M059J (cell line): ENCODE measurements at regions not wholly inside any gene's neighbourhood (a gene's known extent, or its start where the extent isn't known, plus 50 kb on each side); places are given as distances from the start of the nearest gene placed in this dataset.

Experiments
- DNase-seq: peaks from one replicate; pipeline ENCODE4 v3.0.0-alpha.2; 2012; ENCODE audit warnings: low read depth

DNA sequence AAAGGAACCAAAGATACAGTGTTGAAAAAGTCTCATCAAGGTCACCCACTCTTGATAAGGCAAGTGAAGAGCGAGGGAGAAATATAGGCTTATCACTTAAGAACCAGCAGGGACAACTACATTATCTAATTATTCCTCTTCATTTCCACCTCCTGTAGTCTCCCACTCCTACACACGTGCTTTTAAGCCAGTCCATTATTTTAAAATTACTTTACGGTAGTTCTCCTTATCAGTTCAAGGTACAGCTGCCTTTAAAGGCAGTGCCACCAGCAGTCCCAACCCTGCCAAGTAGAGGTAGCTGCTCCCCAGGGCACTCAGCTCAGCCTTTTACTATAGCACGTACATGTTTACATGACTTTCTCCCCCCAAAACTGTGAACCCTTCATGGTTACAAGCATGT lies 161.5 kb upstream of the BLID start:
- no peak for DNase-seq

DNA sequence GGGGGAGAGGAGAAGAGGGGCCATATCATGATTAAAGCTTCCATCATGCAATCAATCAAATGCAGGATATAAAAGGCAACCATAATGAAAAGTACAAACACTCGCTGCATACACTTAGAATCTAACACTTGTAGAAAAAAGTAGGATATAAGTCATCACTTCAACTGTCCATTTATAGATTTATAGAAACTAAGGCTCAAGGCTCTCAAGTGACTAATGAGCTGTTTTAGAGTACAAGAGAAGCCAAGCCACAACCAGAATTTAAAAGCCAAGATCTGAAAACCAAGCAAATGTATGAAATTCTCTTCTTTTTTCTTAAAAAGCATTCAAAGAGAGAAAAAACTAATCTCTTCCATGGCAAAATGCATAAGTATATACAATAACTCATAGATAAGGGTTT lies 160.2 kb upstream of the BLID start:
- DNase-seq = no peak

DNA sequence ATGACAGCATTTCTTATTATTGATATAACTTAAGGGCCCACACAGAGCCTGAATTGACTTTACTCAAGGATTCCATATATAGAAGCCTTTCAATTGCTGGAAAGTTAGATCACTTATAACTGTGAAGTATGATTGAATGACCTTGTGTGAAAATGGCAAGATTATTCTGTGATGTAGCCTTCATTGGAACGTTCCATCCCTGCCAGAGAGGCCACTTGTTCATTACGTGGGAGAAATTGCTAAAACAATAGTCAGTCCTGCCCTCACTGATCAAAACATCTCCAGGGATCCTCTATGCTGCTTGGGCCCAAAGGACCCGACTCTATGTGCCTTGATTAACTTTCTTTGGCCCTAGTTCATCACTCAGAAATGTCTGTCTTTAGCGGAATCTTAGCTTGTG lies 159.5 kb upstream of the BLID start:
- no peak for DNase-seq

DNA sequence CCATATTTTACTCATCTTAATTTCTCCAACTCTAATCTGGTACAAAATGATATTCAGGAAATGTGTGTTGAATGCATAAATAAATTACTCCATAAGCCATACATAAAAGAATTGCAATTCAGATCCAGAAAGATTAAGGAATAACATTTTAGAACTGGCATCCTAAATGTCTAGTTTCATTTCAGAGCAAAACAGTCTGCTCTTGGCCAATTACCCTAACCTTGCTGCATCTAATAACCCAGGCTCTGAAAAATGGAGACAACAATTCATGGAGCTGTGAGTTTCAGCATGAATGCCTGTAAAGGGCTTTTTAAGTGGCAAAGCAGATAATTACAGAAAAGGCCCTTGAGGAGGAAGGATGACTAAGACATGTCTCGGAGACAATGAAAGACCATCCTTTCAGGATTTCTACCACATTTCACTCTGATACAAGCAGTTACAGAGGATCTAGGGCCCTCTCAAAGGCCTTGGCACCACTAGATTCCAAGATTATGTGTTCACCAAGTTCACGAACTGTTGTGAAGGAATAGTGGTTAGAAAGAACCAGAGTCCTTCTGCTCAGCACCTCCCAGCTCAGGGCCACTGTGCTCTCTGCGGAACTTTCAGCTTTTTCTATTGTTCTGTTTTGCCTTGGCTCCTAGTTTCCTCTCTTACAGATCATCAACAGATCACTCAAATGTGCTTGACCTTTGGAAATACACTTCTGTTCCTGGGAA lies 157.6 kb upstream of the BLID start:
- DNase-seq = peak; percentile 18

DNA sequence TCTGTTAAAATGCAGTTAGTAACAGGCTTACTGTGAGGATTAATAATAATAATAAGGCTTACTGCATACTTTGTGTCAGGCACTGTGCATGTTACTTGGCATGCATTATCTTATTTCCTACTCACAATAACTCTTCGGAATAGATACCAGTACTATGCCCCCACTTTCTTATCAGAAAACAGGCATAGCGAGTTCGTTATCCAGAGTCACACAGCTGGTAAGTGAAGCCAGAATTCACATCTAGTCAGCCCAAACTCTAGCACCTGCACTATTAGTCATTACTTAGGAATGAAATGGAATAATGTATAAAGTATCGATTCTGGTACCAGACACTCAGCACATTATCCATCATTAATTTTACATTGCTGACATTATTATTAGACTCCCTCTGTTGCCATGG lies 155.7 kb upstream of the BLID start:
- no peak for DNase-seq

DNA sequence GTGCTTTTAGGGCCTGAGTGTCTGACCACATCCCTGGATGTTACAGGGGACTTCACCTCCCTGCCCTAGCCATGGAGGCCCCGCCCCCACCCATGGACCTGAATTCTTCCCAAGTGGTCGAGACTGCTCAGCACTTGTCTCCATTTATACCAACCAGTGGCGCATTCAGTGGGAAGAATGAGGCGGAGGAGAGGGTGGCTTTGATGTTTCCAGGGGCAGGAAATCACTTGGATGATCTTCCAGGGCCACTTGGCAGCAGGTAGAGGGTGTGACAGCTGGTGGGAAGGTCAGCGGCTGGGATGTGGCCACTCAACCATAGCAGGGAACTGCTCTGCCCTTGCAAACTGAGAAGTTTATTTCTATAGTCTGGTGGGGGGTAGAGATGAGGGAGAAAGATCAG lies 155.1 kb upstream of the BLID start:
- no peak for DNase-seq

DNA sequence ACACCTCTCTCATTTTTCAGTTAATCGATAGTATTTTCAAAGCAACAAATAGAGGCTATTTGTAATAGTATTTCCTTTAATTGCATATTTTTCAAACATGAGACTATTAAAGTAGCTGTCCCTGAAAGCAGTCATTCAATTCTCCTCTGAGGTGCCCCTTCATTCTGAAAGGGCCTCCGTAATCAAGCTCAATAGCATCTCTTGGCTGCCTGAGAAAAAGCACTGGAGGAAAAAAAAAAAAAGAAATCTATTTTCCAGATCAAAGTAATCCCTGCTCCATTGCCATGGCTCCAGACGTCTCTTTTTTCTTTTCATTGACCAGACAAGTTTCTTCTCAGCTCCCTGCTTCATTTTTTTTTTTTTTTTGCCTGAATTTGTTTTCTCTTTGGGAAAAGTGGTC lies 154.5 kb upstream of the BLID start:
- no peak for DNase-seq

DNA sequence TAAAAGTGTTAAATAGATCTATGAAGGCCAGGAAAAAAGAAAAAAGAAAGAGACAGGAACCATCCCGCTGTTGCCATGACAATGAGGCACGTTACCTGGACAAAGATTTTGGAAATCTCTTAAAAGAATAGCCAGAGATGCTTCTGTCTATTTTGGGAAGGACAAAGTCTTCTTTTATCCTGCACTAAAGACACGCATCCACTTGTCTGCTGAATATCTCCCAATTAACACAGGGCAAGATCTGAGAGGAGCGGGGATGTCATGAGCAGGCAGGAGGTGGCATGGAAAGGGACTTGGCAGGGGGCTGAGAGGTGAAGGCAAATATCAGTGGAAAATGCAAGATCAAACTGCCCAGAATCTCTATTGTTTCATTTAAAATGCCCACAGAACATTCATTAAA lies 153.8 kb upstream of the BLID start:
- no peak for DNase-seq

DNA sequence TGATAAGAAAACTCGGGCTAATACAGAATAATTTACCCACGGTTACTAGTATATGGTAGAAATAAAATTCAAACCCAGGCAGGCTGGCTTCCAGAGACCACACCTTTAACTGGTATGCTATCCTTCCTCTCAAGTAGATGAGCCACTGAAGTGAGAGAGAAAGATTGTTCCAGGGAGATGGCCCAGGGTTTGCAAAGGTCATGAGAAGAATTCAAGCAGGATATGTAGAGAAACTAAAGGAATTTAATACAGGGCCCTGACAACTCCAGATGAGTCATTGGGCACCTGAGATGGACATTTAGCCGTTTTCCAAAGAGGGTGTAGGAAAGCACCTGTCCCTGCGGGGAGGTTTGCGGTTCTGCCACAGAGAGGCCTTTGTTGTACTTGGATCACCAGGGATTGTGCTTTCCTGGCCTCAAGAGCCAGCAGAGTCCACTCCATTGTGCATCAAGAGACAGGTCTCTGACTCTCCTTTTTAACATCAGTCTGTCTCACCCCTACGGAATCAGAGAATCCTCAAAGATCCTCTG lies 152.7 kb upstream of the BLID start:
- peak; percentile 18 for DNase-seq

DNA sequence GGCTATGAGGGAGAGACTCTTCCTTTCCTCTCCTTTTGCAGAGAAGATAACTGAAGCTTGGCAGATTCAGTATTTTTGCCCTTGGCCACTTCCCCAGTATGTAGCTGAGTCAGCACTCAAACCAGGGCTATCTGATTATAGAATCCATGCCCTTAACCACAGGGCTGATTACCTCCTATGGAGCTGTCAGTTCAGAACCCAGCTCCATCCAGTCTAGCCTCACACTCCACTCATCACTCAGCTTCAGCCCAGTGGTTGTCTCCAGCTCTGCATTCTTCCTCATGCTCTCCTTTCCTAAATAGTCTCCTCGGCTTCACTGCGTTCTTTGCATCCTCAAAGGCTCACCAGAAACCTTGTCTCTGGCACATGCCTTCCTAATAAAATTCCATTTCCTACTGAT lies 151.6 kb upstream of the BLID start:
- peak; percentile 85 for DNase-seq

DNA sequence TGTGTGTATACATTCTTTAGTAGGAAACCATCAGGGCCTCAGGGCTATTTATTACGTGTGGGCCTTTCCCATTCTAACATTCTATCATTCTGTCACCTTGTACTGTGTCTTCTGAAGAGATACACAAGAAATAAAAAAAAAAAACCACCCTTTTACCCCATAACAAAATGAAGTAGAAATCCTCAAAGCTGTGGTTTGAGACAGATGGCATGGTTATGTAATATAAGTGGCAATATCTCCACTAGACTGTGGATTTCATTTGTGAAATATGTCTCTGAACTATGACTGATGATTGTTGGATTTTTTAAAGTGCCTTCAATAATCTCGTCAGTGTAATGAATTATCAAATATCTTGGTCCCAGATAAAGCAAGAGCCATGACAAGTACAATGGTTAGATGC lies 150.0 kb upstream of the BLID start:
- no peak for DNase-seq

DNA sequence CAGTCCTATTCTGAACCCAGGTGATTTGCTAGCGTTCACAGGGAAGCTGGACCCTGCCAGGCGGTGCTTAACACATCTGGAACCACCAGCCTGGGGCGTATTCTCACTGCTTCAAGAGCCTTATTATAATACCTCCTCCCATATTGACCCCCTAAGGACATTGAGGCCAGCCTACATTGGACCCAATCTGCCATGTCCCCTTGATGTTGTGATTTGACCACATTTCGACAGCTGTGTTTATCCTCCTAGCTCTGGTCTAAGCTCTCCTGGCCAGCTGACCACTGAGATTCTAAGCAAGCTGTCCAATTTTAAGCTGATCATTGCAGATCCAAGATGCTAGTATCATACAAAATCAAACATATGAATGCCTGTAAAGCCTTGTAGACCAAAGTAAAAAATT lies 148.1 kb upstream of the BLID start:
- DNase-seq = no peak

DNA sequence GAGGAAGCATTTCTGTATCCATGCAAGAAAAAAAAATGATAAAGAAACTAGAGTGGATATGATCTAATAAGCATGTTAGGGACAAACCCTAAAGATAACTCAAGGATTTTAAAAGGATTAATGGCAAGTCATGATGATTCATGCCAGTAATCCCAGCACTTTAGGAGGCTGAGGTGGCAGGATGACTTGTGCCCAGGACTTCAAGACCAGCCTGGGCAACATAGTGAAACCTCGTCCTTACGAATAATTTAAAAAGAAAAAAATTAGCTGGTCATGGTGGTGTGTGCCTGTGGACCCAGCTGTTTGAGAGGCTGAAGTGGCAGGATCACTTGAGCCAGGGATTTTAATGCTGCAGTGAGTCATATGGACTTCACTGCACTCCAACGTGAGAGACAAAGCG lies 145.5 kb upstream of the BLID start:
- DNase-seq = peak; percentile 79

DNA sequence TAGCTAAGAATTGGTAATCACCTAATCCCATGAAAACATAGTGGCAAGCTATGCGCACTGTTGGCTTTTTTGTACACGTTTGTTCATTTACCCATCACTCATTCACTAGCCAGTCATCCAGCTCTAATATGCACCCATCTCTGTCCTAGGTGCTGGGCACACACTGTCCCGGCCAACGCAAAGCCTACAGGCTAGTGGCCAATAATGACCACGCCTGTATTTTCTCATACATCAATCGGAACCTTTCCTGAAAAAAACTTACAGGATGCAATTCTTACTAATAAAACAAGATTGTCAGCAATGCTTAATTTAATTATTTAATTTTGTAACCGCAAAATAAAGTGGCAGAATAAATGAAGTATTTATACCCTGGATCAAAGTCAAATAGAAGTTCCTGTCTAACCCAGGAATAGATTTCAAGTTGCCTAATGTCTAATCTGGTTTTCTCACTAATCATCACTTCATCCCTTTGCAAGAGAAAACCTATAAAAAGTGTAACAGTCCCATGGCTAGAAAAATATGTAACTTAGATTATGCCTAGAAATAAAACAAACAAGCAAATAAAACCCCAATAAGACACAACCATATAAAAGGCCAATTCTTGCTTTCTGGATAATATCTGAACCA lies 143.3 kb upstream of the BLID start:
- DNase-seq = no peak

DNA sequence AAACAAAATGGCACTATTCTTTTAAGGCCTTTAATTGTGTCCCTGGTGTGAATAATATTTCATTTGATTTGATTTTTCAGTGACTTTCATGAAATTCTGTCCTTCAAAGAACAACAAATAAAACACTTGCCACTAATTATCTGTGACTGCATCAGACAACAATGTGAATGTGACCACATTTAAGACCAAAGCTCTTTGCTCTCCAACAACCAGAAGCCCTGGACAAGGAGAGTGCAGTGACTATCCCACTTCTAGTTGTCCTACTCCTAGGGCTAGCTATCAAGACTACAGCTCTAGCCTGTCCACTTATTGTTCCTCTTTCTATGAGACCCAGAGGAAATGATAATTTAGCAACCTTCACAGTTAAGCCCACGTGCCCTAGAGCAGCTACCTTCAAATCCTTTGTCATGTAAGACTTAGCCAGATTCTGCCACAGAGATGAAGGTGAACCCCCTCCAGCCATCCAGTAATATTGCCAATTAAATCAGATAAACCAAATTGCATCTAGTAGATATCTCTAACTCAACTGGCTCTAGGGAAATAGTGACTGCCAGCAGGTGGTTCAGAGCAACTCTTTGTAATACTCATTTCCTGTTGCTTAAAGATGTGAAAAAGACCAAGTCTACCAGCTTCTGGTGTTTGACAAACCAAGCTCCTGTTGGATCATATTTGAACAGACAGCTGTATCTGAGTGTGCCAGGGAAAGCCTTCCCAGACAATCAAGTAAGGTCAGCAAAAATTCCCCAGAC lies 142.6 kb upstream of the BLID start:
- peak; percentile 61 for DNase-seq

DNA sequence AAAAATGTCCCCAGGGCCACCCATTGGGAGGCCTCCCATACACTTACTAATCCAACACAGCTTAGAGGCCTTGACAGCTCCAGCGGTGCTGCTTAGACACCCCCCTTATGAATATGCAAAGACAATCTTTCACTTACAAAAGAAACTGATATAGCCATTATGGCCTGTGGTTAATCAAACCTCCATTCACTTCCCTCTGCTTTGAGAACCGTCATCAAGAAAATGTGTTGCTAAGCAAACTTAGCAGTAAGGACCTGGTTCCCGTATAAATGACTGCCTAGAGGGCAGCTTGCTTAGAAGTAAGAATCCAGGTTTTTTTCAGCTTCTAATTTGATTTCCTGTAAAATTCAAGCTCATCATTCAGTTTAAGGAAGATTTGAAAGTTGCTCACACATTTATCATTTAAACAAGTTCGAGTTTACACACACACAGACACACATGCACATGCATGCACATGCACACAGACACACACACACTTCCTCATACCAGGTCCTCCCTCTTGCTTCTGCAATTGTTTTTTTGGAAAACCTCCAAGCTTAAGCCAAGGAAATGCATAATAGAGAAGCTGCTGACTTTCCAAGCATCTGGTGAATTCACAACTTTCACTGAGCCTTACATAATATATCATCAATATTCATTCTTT lies 137.7 kb upstream of the BLID start:
- DNase-seq = no peak

DNA sequence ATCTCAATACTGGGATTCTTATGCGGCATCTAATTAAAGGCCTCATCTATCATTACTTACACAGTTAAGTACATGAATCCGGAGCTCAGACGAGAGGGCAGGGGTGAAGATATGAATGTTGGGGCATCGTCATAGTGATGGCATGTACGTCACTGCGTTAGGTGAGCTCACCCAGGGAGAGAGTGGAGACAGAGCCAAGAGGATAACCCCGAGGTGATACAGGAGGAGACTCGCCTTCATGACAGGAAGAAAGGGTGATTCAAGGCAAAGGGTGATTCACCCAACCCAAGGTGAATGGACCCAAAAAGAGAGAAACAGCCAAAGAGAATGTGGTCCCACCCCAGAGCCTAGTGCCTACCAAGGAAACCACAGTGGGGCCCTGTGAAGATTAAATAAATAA lies 132.9 kb upstream of the BLID start:
- DNase-seq = peak; percentile 85

DNA sequence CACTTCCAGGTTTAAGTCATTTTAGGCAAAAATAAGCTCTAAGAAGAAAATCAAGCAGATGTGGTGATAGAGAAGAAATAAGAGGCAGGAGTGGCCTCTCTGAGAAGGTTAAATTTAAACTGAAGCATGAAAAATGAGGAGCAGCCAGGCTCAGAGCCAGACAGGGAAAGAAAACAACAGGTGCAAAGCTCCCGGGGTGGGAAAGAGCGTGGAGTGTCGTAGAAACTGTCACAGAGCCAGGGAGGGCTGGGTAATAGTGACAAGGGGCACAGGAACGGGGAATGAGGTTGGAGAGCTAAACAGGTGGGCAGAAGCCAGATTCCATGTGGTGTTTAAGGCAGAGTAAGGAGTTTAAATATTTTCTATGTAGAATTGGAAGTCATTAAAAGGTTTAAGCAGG lies 132.1 kb upstream of the BLID start:
- DNase-seq = no peak

DNA sequence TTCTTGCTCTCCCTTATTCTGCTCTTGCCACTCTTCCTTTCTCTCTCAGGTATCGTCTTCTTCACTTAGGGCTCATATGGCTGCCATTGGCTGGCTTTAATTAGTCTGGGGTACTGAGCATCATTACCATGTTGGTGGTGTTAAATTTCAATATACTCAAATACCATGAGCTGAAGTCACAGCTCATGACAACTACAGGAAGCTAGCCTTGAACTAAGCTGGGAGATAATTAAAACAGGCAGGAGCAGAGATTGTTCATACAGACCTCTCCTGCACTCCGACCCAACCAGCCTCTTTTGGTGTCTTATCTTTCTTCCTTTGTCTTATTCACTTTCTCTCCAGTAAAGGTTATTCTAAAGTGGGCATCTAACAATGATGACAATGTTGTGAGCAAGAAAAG lies 130.9 kb upstream of the BLID start:
- no peak for DNase-seq

DNA sequence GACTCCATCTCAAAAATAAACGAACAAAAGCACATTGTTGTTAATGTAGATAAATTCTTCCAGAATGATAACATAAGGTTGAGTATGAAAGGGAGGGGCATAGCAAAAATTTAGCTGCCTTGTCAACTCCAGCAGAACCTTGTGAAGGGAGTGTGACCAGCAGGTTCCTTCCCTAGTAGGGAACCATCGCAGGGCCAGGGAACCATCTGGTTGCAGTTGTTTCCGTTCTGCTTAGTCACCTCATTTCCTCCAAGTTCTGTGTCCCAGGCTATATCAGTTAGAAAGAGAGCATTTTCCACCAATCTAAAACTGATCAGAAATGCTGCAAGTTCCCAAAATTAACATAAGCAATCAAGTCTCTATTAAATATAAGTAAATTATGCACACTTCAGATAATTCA lies 126.7 kb upstream of the BLID start:
- DNase-seq = no peak

DNA sequence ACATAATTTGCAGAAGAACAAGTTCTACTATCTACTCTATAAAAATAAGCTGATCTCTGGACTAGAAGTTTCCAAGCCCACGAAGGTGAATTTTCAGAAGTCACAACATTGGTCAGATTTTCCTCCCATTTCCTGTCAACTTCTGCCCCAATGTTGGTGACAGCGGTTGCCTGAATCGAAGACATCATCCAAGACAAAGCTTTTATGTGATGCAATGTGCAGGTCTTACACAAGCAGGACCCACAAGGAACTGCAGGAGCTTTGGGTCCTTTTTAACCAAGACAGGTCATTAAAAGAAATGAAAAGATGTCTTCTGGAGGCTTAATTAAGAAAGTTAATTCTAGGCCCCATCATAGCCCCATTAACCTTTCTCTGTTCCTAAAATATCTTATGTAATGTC lies 125.6 kb upstream of the BLID start:
- no peak for DNase-seq

DNA sequence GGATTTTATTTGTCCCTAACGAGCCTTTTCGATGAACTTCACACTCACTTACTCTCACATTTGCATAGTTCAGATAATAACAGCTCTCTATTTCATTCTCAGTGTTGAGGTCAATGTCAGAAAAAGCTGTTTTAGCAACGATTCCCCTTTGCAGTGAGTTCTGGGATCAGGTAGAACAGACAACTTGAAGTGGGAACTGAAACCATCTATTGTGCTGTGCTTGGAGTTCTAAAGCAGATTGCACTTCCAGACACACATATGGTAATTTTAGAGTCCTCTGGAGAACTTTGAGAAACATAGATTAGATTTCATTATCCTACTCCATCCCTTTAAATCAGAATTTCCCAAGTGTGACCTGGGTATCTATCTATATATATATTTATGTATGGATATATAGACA lies 124.6 kb upstream of the BLID start:
- no peak for DNase-seq

DNA sequence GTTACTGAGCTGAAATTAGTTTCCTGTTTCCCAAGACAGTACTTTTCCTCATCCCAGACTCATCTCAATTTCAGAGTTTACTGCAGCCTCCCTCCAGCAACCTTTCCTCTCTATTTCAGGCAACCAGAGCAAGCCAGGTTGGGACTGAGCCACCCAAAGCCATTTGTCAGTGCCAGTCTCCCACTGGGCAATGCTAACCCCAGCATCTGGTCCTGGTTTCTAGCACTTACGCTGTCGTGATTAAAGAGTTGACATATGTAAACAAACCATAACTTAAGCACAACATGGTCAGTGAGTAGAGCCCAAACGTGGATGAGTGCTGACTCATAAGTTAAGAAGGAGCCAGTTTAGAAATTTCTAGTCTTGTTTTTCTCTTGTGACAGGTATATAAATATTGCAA lies 119.6 kb upstream of the BLID start:
- DNase-seq = peak; percentile 96
